ENCODE measurements at regions not wholly inside any gene's neighbourhood (a gene's known extent, or its start where the extent isn't known, plus 50 kb on each side); places are given as distances from the start of the nearest gene placed in this dataset.

- DNase-seq (ENCODE audit: low spot score): no peak
These were observed 131.0 kb upstream of the PHACTR1 start for GRCh38 chr6:12585497-12585958.

GRCh38 chr6:12586721-12587480 is 129.7 kb upstream of the PHACTR1 start:
- no peak for DNase-seq (ENCODE audit: low spot score)

DNA sequence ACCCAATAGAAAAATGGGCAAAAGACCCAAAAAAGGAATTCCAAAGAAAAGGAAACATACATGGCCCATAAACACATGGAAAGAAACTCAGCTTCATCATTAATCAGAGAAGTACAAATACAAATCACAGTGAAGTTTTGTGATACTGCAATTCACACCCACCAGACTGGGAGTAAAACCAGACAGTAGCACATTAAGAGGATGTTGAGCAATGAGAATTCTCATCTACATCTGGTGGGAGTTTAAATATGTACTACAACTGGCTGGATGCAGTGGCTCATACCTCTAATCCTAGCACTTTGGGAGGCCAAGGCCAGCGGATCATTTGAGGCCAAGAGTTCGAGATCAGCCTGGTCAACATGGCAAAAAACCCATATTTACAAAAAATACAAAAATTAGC is 125.7 kb upstream of the PHACTR1 start:
- DNase-seq (ENCODE audit: low spot score): no peak

DNA sequence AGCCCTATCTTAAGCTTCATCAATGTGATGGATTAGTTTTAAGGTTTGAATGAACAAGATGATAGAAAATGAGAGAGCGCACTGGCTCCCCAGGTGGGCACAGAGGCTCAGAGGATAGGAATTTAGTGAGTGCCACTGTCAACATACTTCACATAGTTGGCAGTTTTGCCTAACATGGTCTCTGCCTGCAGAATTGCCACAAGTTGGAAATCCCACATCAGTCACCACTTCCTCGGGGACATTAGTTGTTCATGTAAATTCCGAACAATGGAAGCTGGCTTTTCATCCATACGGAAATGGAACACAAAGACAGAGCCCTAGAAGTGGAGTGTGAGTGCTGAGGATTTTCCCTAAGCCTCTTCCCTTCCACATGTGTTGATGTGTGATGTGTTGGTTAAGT is 123.9 kb upstream of the PHACTR1 start:
- DNase-seq (ENCODE audit: low spot score): no peak

DNA sequence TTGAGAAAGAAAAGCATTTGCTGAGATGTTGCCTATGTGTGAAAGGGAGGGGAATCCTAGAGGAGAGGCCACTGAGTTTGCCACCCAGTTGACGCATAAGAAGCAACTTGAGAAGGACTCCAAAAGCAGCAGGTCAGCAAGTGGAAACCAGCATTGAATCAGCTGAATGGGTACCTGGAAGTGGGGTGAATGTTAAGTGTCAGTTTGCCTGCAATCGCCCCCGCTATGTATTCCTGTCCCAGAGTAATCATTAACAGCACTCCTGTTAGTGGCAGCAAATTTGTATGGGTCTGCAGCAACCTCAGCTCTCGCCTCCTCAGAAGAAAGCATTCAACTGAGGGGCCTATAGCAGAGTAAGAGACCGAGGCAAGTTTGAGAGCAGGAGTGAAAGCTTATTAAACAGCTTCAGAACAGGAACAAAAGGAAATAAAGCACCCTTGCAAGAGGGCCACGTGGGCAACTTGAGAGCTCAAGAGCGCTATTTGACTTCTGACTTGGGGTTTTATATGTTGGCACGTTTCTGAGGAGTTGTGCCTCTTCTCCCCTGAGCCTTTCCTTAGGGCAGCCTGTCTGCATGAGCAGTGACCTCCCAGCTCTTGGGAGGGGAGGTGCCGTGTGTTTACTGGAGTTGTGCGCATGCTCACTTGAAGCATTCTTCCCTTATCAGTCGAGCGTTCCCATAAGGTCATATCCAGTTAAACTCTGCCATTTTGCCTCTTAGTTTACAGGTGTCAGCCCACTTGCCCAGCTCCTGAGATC is 122.6 kb upstream of the PHACTR1 start:
- DNase-seq (ENCODE audit: low spot score): no peak

GRCh38 chr6:12594530-12594893 is 122.1 kb upstream of the PHACTR1 start:
- DNase-seq (ENCODE audit: low spot score): no peak

DNA sequence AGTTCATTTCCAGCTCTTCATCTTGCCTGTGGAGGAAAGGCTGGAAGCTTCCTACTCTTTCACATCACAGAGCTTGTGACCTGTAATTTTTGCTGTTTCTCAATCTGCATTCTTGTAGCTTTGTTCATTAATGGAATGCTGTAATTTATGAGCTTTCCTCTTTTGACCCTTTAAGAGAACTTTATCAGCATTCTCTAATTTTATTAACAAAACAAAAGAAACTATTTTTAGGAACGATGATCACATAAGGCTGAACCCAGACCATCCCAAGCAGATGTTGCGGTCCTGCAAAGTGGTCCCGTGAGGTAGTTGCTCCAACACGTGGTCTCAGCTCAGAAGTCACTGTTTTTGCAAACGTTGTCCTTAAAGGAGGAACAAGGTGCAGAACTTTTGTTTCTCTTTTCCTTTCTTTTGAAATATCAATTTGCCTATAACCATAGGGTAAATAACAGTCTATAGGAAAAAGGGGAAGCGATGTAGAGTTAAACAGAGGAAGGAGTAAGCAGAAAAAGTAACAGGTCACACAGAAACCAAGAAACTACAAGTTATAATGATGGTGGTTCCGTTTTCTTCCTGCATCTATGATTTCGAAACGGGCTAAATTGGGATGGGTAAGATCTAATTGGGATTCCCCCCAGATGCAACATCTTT is 121.3 kb upstream of the PHACTR1 start:
- no peak for DNase-seq (ENCODE audit: low spot score)

GRCh38 chr6:12596731-12597130 is 119.8 kb upstream of the PHACTR1 start:
- no peak for DNase-seq (ENCODE audit: low spot score)

GRCh38 chr6:12598919-12599318 is 117.6 kb upstream of the PHACTR1 start:
- no peak for DNase-seq (ENCODE audit: low spot score)

GRCh38 chr6:12601881-12602280 is 114.7 kb upstream of the PHACTR1 start:
- DNase-seq (ENCODE audit: low spot score): no peak

DNA sequence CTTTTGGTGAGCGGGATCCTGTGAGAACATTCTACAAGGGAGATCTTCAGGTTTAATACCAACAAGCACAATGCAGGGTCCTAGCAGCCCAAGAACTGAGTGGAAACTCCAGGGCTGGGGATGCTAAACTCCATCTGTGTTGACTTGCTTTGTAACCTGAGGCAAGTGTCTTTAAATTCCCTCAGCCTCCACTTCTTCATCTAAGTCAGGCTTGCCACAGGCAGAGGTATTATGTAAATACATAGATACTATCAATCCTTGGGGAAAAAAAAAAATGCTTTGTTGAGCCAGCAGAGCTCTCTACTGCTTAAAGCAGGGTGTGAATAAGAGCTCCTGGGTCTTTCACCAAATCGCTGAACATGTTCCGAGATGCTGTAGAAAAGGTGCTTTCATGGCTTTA is 114.2 kb upstream of the PHACTR1 start:
- DNase-seq (ENCODE audit: low spot score): no peak

- DNase-seq (ENCODE audit: low spot score): no peak
These were observed 113.5 kb upstream of the PHACTR1 start for GRCh38 chr6:12602951-12603672.

- DNase-seq (ENCODE audit: low spot score): no peak
These were observed 112.9 kb upstream of the PHACTR1 start for GRCh38 chr6:12603673-12604049.

DNA sequence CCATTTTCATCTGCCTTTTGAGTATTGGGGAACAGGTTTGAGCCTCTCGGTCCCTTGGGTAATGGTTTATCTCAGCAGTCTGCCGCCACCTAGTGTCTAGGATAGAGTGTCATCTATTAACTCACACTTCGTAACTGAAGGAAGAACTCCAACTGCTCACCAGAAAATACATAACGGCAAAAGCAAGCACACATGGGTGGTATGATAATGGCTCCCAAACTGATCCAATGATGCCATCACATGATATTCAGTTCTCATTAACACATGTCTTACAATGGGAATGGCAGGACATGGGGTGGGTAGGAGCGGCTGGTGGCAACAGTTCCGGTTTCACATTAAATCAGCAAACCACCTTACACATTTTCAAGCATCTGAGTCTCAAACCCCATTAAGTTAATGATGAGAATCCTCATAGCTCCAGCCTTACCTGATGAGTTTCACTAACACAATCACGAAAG is 110.7 kb upstream of the PHACTR1 start:
- DNase-seq (ENCODE audit: low spot score): peak; percentile 27

DNA sequence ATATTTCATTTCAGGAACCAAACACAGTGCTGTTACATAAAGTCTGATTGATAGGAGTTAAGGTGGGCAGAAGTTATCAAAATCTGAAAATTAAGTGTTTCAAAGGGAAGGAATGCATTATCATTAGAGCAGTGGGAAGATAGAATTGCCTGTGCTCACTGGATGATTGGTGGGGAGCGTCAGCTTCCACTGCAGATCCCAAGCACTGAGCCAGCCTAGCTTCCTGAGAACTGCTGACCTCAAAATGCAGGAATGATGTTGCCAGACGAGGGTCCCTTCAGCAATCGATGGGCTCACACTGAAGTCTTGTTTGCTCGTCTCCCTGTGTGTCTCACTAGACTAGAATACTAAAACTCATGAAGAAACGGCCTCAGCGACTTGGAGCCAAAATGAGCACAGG is 110.0 kb upstream of the PHACTR1 start:
- DNase-seq (ENCODE audit: low spot score): no peak

GRCh38 chr6:12608016-12608860 is 108.3 kb upstream of the PHACTR1 start:
- DNase-seq (ENCODE audit: low spot score): no peak

DNA sequence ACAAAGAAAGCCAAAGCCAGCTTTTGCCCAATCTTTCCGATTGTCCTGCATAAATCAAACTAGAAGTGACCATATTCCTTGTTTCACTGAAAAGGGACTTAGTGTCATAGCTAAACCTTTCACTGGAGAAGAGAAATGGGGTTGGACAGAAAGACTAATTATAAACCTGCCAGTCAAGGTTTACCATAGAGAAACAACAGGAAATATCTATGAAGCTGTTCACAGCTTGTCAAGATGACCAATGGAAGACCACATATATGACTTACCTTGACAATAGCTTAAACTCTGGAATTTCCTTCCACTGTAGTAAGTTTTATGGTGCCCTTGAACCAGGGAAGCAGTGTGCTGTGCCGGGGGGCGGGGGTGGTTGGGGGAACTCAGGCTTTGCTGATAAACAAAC is 107.7 kb upstream of the PHACTR1 start:
- DNase-seq (ENCODE audit: low spot score): no peak

DNA sequence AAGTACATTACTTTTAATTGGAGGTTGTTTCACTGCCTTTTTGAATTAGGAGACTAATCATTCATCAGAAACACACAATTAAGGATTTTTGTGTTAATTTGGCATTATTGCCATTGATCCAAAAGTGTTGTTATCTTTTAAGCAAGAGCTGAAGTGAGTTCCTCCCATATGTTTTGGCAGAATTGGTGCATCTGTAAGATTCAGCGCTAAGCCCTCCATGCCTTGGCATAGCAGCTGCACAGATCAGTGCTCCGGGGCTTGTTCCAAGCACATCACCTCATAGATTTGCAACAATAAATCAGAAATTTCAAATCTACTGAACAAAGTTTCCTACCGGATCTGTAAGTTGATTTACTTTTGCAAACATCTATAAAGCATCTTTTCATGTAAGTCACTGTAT is 106.8 kb upstream of the PHACTR1 start:
- DNase-seq (ENCODE audit: low spot score): no peak

GRCh38 chr6:12610862-12611261 is 105.7 kb upstream of the PHACTR1 start:
- DNase-seq (ENCODE audit: low spot score): no peak

DNA sequence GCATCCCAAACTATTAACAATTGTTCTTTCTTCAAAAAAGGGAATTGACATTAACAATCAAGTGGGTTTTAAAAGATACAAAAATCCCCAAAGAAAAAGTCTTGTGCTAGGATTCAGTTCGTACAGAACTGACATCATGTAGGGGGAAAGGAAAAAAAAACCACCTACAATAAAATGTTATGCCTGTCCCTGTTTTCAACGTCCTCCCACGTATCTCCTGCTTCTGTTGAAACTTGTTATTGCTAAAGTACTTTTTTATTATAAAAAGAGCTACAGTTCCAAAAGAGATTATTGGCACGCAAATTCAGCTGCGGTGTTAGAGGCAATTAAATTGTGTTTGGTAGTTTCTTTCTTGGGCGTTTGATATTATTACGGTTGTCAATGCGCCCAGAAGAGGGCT is 102.8 kb upstream of the PHACTR1 start:
- no peak for DNase-seq (ENCODE audit: low spot score)

GRCh38 chr6:12614456-12614855 is 102.1 kb upstream of the PHACTR1 start:
- no peak for DNase-seq (ENCODE audit: low spot score)
